Lung (tissue), 11 donors: ENCODE measurements at regions not wholly inside any gene's neighbourhood (a gene's known extent, or its start where the extent isn't known, plus 50 kb on each side); places are given as distances from the start of the nearest gene placed in this dataset.
A peak's percentile ranks its signal among the peaks of the same experiment; 100 is the strongest.

Source experiments
- ATAC-seq: fragments of 200-7000 bp; cut with Tn5 transposase; one replicate; pipeline ENCODE4 v1.9.1; 2020; ENCODE audit warnings: moderate number of reproducible peaks; ENCODE audit not compliant: insufficient read depth, low FRiP score
- DNase-seq, 3 donors: peaks; one replicate each; pipeline ENCODE4 v3.0.0-alpha.2; 2013 to 2017
- H3K27ac ChIP-seq, 2 donors: one replicate each; pipeline ENCODE4 v1.5.1; 2013; ENCODE audit warnings: mild to moderate bottlenecking in 2 of 2, moderate library complexity in 2 of 2, control low read depth in 1 of 2, inconsistent platforms in 1 of 2, low read depth in 1 of 2, low read length in 1 of 2
- H3K27me3 ChIP-seq, 3 donors: one replicate each; pipeline ENCODE4 v1.5.1; 2013; ENCODE audit warnings: low read length in 2 of 3; ENCODE audit not compliant: control insufficient read depth in 3 of 3, insufficient read depth in 3 of 3
- H3K36me3 ChIP-seq, 4 donors: one replicate each; pipeline ENCODE4 v1.5.1; 2013; ENCODE audit warnings: low read length in 4 of 4, mild to moderate bottlenecking in 1 of 4, moderate library complexity in 1 of 4; ENCODE audit not compliant: control insufficient read depth in 4 of 4, insufficient read depth in 4 of 4
- H3K4me1 ChIP-seq, 5 donors: one replicate each; pipeline ENCODE4 v1.5.1; 2013; ENCODE audit warnings: low read length in 5 of 5, mild to moderate bottlenecking in 2 of 5, moderate library complexity in 1 of 5; ENCODE audit not compliant: control insufficient read depth in 5 of 5, insufficient read depth in 5 of 5
- H3K4me3 ChIP-seq: one replicate; pipeline ENCODE4 v1.5.1; 2013; ENCODE audit warnings: mild to moderate bottlenecking, control low read depth, moderate library complexity
- H3K9ac ChIP-seq, 2 donors: one replicate each; pipeline ENCODE4 v1.5.1; 2013; ENCODE audit warnings: low read length in 2 of 2, control low read depth in 1 of 2; ENCODE audit not compliant: insufficient read depth in 1 of 2
- H3K9me3 ChIP-seq, 4 donors: one replicate each; pipeline ENCODE4 v1.5.1; 2013; ENCODE audit warnings: low read length in 3 of 4, mild to moderate bottlenecking in 1 of 4, moderate library complexity in 1 of 4; ENCODE audit not compliant: control insufficient read depth in 4 of 4, insufficient read depth in 3 of 4
- CTCF ChIP-seq: IDR thresholded peaks from 2 replicates; pipeline ENCODE4 v1.5.1; 2012; ENCODE audit warnings: mild to moderate bottlenecking; ENCODE audit errors: control extremely low read depth, extremely low read depth
- WGBS, 2 donors: extraction: QIAGEN DNeasy Blood & Tissue Kit; methylation state at CpG; one replicate each; pipeline ENCODE4 v1.1.7; 2013; 5-methylcytosine and 5-hydroxymethylcytosine counted together
- donor health status: control.
- donor health status: control.
- donor health status: Bipolar disorder and iron deficiency.
- donor health status: healthy.
- donor health status: DM: yes; HTN: yes; CAD: no.

GRCh38 chr6:71478834-71479541 lies 190.4 kb downstream of the OGFRL1 start:
- Histone ChIP-seq H3K9me3 (no peaks in the 10 kb centered on the region), H3K4me1 (peaks cover 1 to 33% (median 4%) of the 10 kb centered on the region in 5 donors), H3K4me3 (no peak overlapping the region), H3K27me3 (no peaks in the 10 kb centered on the region), H3K36me3 (no peaks in the 10 kb centered on the region), H3K27ac (peak overlapping the region; percentile 43 to 66), H3K9ac (no peak overlapping the region)
- TF ChIP-seq CTCF, result no peak
- peak; percentile 77 for ATAC-seq
- peak in 2 of 3 donors; percentile 80 to 84 for DNase-seq
- WGBS, 2 donors, result 41 to 67% methylated on average over 2 of the region's 2 CpGs

GRCh38 chr6:71480577-71480976 lies 192.0 kb downstream of the OGFRL1 start:
- DNase-seq, result no peak
- H3K27me3 ChIP-seq, result no peaks in the 10 kb centered on the region
- no peak overlapping the region for H3K9ac ChIP-seq
- H3K9me3 ChIP-seq, result no peaks in the 10 kb centered on the region
- no peak for TF ChIP-seq CTCF
- peaks cover 1 to 23% (median 4%) of the 10 kb centered on the region in 5 donors for H3K4me1 ChIP-seq
- no peaks in the 10 kb centered on the region for H3K36me3 ChIP-seq
- H3K27ac ChIP-seq, result peak overlapping the region; percentile 74 to 79
- ATAC-seq, result no peak
- no peak overlapping the region for H3K4me3 ChIP-seq
- 53 to 78% methylated on average over 1 of the region's 1 CpG for WGBS, 2 donors

- Histone ChIP-seq H3K36me3 (no peaks in the 10 kb centered on the region), H3K9me3 (no peaks in the 10 kb centered on the region), H3K27ac (peak overlapping the region; percentile 74 to 79), H3K4me1 (peaks cover 1 to 23% (median 4%) of the 10 kb centered on the region in 5 donors), H3K4me3 (no peak overlapping the region), H3K9ac (no peak overlapping the region), H3K27me3 (no peaks in the 10 kb centered on the region)
- TF ChIP-seq CTCF, result no peak
- WGBS, 2 donors, result 60 to 84% methylated on average over 1 of the region's 1 CpG
- ATAC-seq (no peak), DNase-seq (no peak)
These were observed 192.4 kb downstream of the OGFRL1 start for GRCh38 chr6:71481011-71481410.

DNA sequence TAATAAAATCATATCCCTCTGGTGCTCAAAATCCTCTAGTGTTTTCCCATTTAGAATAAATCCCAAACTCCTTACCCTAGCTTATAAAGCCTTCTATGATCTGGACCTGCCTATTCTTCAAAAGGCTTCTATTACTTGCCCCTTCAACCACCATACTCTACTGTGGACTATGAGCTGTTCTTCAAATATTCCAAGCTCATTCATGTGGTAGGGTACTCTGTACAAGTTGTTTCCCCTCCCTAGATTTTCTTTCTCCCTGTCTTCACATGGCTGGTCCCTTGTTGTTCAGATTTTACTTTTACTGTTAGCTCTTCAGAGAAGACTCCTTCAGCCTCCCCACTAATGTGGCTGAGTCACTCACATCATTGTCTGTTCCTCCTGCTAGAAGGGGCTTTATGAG lies 193.2 kb downstream of the OGFRL1 start:
- H3K4me1 ChIP-seq, result peaks cover 1 to 23% (median 4%) of the 10 kb centered on the region in 5 donors
- no peak overlapping the region for H3K4me3 ChIP-seq

More for the DNA sequence above, 193.2 kb downstream of the OGFRL1 start:
- no peak for DNase-seq
- Histone ChIP-seq H3K27me3 (no peaks in the 10 kb centered on the region), H3K9ac (no peak overlapping the region), H3K36me3 (no peaks in the 10 kb centered on the region), H3K9me3 (no peaks in the 10 kb centered on the region), H3K27ac (no peak overlapping the region)
- ATAC-seq, result no peak
- TF ChIP-seq CTCF, result no peak
